Sigmoid colon (tissue), 6 donors: ENCODE measurements at regions not wholly inside any gene's neighbourhood (a gene's known extent, or its start where the extent isn't known, plus 50 kb on each side); places are given as distances from the start of the nearest gene placed in this dataset.
A peak's percentile ranks its signal among the peaks of the same experiment; 100 is the strongest.

Experiments used
- DNase-seq: peaks from one replicate; pipeline ENCODE4 v3.0.0-alpha.2; 2019
- H3K27ac ChIP-seq, 4 donors: fragments of 200-600 bp; sonication (generic); one replicate each; pipeline ENCODE4 v1.5.1; 2016 to 2019; ENCODE audit warnings: mild to moderate bottlenecking in 1 of 4
- H3K27me3 ChIP-seq, 3 donors: fragments of 200-600 bp; sonication (generic); one replicate each; pipeline ENCODE4 v1.5.1; 2019; ENCODE audit warnings: mild to moderate bottlenecking in 1 of 3
- H3K36me3 ChIP-seq, 4 donors: fragments of 200-600 bp; sonication (generic); one replicate each; pipeline ENCODE4 v1.5.1; 2016 to 2019
- H3K4me1 ChIP-seq, 4 donors: fragments of 200-600 bp; sonication (generic); one replicate each; pipeline ENCODE4 v1.5.1; 2017 to 2019
- H3K4me3 ChIP-seq, 4 donors: fragments of 200-600 bp; sonication (generic); one replicate each; pipeline ENCODE4 v1.5.1; 2017 to 2019; ENCODE audit warnings: mild to moderate bottlenecking in 2 of 4, moderate library complexity in 1 of 4
- H3K9me3 ChIP-seq, 4 donors: fragments of 200-600 bp in 3 of 4; sonication (generic) in 3 of 4; one replicate each; pipeline versions ENCODE4 v1.5.1 to v1.6.1; 2013 to 2019
- CTCF ChIP-seq, 4 experiments: fragments of 450-650 bp in 3 of 4; fragments of 200-600 bp in 1 of 4; IDR thresholded peaks; one replicate each; pipeline ENCODE4 v1.5.1; 2016 to 2019; ENCODE audit warnings: antibody characterized with exemption in 4 of 4, mild to moderate bottlenecking in 3 of 4, moderate library complexity in 2 of 4
- EP300 ChIP-seq, 4 donors: sonication (generic); formaldehyde crosslinking; IDR thresholded peaks; one replicate each; pipeline ENCODE4 v1.6.1; 2017; ENCODE audit warnings: antibody characterized with exemption in 4 of 4
- POLR2A ChIP-seq, 2 donors: fragments of 450-650 bp; IDR thresholded peaks; one replicate each; pipeline ENCODE4 v1.6.1; 2016; ENCODE audit warnings: antibody characterized with exemption in 2 of 2, mild to moderate bottlenecking in 2 of 2, moderate library complexity in 2 of 2
- POLR2AphosphoS5 ChIP-seq, 4 donors: sonication (generic); formaldehyde crosslinking; IDR thresholded peaks; one replicate each; pipeline ENCODE4 v1.6.1; 2017; ENCODE audit warnings: antibody characterized with exemption in 4 of 4
- WGBS, 2 donors: extraction: QIAGEN DNeasy Blood & Tissue Kit; methylation state at CpG; one replicate each; pipeline ENCODE4 v1.1.7; 2013; 5-methylcytosine and 5-hydroxymethylcytosine counted together
- intact Hi-C: fragments of 100-400 bp; cut with DNase I; formaldehyde crosslinking; loops from one replicate; pipeline ENCODE4 v1.15.1; 2023
- donor health status: healthy with polysubstance abuse.
- donor health status: healthy.

GRCh38 chr11:113532697-113533424 is 57.7 kb upstream of the DRD2 start:
- Histone ChIP-seq H3K27me3 (no peaks in the 10 kb centered on the region), H3K9me3 (no peaks in the 10 kb centered on the region), H3K36me3 (no peaks in the 10 kb centered on the region), H3K4me3 (no peak overlapping the region), H3K27ac (no peak overlapping the region), H3K4me1 (no peaks in the 10 kb centered on the region)
- intact Hi-C loops = loop anchor here (1.0 to 5.0 kb wide), 2 partner anchors 199 to 228 kb away; no protein-coding TSS in a partner anchor
- TF ChIP-seq CTCF (IDR thresholded peaks at IDR 0.05) (peak; percentile 30 to 83 (median 62)), EP300 (IDR thresholded peaks at IDR 0.05) (no peak)
- DNase-seq = peak; percentile 77
- 13 to 15% methylated on average over 9 of the region's 9 CpGs for WGBS, 2 donors

- Histone ChIP-seq H3K36me3 (no peaks in the 10 kb centered on the region), H3K27ac (no peak overlapping the region), H3K9me3 (no peaks in the 10 kb centered on the region), H3K4me1 (no peaks in the 10 kb centered on the region), H3K4me3 (no peak overlapping the region), H3K27me3 (no peaks in the 10 kb centered on the region)
- WGBS, 2 donors = 34 to 56% methylated on average over 8 of the region's 8 CpGs
- DNase-seq = no peak
- intact Hi-C loops = loop anchor here (1.0 to 5.0 kb wide), 2 partner anchors 200 to 227 kb away; no protein-coding TSS in a partner anchor
- TF ChIP-seq EP300 (IDR thresholded peaks at IDR 0.05) = no peak
- no peak for TF ChIP-seq POLR2AphosphoS5 (IDR thresholded peaks at IDR 0.05)
- no peak for TF ChIP-seq CTCF (IDR thresholded peaks at IDR 0.05)
- no peak for TF ChIP-seq POLR2A (IDR thresholded peaks at IDR 0.05)
These were observed 56.6 kb upstream of the DRD2 start for GRCh38 chr11:113531575-113532451.

GRCh38 chr11:113531083-113531482 is 55.9 kb upstream of the DRD2 start:
- no peak for DNase-seq
- 14 to 52% methylated on average over 3 of the region's 3 CpGs for WGBS, 2 donors
- Histone ChIP-seq H3K36me3 (no peaks in the 10 kb centered on the region), H3K27me3 (no peaks in the 10 kb centered on the region), H3K9me3 (no peaks in the 10 kb centered on the region), H3K4me3 (no peak overlapping the region), H3K4me1 (no peaks in the 10 kb centered on the region), H3K27ac (no peak overlapping the region)
- TF ChIP-seq POLR2AphosphoS5 (IDR thresholded peaks at IDR 0.05) (no peak), EP300 (IDR thresholded peaks at IDR 0.05) (no peak), CTCF (IDR thresholded peaks at IDR 0.05) (no peak), POLR2A (IDR thresholded peaks at IDR 0.05) (no peak)
- intact Hi-C loops = loop anchor here (5.0 kb wide), 1 partner anchor 201 kb away; no protein-coding TSS in a partner anchor

GRCh38 chr11:113529606-113530005 is 54.4 kb upstream of the DRD2 start:
- H3K4me3 ChIP-seq = no peak overlapping the region
- H3K4me1 ChIP-seq = no peaks in the 10 kb centered on the region
- TF ChIP-seq CTCF (IDR thresholded peaks at IDR 0.05) (no peak), POLR2AphosphoS5 (IDR thresholded peaks at IDR 0.05) (no peak), EP300 (IDR thresholded peaks at IDR 0.05) (no peak), POLR2A (IDR thresholded peaks at IDR 0.05) (no peak)
- H3K36me3 ChIP-seq = no peaks in the 10 kb centered on the region
- no peak for DNase-seq
- 88 to 96% methylated on average over 1 of the region's 1 CpG for WGBS, 2 donors
- H3K27ac ChIP-seq = no peak overlapping the region
- no peaks in the 10 kb centered on the region for H3K9me3 ChIP-seq
- H3K27me3 ChIP-seq = no peaks in the 10 kb centered on the region
- intact Hi-C loops = loop anchor here (5.0 kb wide), 1 partner anchor 203 kb away; no protein-coding TSS in a partner anchor
